Pancreas (tissue), 10 donors: ENCODE measurements at regions not wholly inside any gene's neighbourhood (a gene's known extent, or its start where the extent isn't known, plus 50 kb on each side); places are given as distances from the start of the nearest gene placed in this dataset.

Source experiments
- ATAC-seq, 4 donors: fragments of 200-7000 bp; cut with Tn5 transposase; one replicate each; pipeline versions ENCODE4 v1.8.0 to v1.9.1; 2020; ENCODE audit warnings: mild to moderate bottlenecking in 4 of 4, moderate library complexity in 4 of 4
- DNase-seq, 6 donors: peaks; one replicate each; pipeline ENCODE4 v3.0.0-alpha.2; 2020
- FAIRE-seq: peaks from 2 replicates; lab custom pipeline; 2012; peaks lifted over from hg19 to GRCh38; lab: Jason Lieb, UNC
- H3K27ac ChIP-seq, 4 donors: fragments of 200-600 bp; sonication (generic); 1 replicate in 3 of 4; 2 replicates in 1 of 4; pipeline versions ENCODE4 v1.5.0 to v1.8.0; 2020
- H3K27me3 ChIP-seq, 4 donors: fragments of 200-600 bp; one replicate each; pipeline ENCODE4 v1.8.0; 2021
- H3K36me3 ChIP-seq, 3 donors: fragments of 200-600 bp; sonication (generic) in 1 of 3; one replicate each; pipeline versions ENCODE4 v1.5.0 to v1.8.0; 2020 to 2021
- H3K4me1 ChIP-seq, 3 donors: fragments of 200-600 bp; one replicate each; pipeline ENCODE4 v1.8.0; 2021
- H3K4me3 ChIP-seq, 4 donors: fragments of 200-600 bp; sonication (generic) in 2 of 4; one replicate each; pipeline versions ENCODE4 v1.5.0 to v1.8.0; 2020 to 2021
- H3K9me3 ChIP-seq, 4 donors: fragments of 200-600 bp; one replicate each; pipeline ENCODE4 v1.8.0; 2021
- WGBS, 2 donors: extraction: QIAGEN DNeasy Blood & Tissue Kit; methylation state at CpG; one replicate each; pipeline ENCODE4 v1.1.7; 2013; 5-methylcytosine and 5-hydroxymethylcytosine counted together
- intact Hi-C, 3 donors: fragments of 100-400 bp; cut with DNase I; formaldehyde crosslinking; loops; one replicate each; pipeline versions ENCODE4 v1.11.1 to v1.14.2; 2022
- TF ChIP-seq, protein P1 (sequence below), 4 donors: fragments of 200-600 bp; sonication (generic) in 3 of 4; IDR thresholded peaks; one replicate each; pipeline versions ENCODE4 v1.5.0 to v1.8.0; 2021; ENCODE audit warnings: antibody characterized with exemption in 4 of 4
- donor health status: healthy with polysubstance abuse.
- donor health status: DM: no; HTN: no; CAD: no; lungs with moderate emphysema.
- donor health status: DM: no; HTN: no; CAD: no.
- donor health status: control.
- donor health status: control.
- donor health status: Bipolar disorder and iron deficiency.
- donor health status: DM: yes; HTN: yes; CAD: no.
- donor health status: DM: no; HTN: no; CAD: no.
- donor health status: DM: no; HTN: no; CAD: no.
- donor health status: DM: yes; HTN: yes; CAD: no.

DNA sequence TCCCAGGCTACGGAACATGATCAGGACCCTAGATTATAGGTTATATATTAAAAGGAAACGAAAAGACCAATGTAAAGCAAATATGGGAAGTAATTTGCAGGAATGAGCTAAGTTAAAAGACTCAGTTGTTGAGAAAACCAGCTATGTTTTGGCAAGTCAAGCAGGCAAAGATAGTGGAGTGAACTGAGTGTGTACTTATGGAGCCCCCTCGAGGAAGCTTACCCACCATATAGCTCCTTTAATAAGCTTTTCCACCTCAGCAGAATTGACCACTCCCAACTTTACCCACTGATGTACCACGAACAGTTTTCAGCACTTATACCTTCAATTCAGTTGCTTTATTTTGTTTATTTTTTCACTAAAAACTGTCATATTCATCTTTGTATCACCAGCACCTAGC, 57.3 kb upstream of the PJA2 start:
- TF ChIP-seq, protein P1, sequence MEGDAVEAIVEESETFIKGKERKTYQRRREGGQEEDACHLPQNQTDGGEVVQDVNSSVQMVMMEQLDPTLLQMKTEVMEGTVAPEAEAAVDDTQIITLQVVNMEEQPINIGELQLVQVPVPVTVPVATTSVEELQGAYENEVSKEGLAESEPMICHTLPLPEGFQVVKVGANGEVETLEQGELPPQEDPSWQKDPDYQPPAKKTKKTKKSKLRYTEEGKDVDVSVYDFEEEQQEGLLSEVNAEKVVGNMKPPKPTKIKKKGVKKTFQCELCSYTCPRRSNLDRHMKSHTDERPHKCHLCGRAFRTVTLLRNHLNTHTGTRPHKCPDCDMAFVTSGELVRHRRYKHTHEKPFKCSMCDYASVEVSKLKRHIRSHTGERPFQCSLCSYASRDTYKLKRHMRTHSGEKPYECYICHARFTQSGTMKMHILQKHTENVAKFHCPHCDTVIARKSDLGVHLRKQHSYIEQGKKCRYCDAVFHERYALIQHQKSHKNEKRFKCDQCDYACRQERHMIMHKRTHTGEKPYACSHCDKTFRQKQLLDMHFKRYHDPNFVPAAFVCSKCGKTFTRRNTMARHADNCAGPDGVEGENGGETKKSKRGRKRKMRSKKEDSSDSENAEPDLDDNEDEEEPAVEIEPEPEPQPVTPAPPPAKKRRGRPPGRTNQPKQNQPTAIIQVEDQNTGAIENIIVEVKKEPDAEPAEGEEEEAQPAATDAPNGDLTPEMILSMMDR (IDR thresholded peaks at IDR 0.05): no peak
- ATAC-seq (no peak), FAIRE-seq (no peak), DNase-seq (no peak)
- H3K4me3 ChIP-seq: no peak overlapping the region
- WGBS, 2 donors: 47 to 50% methylated on average over 4 of the region's 4 CpGs
- H3K27me3 ChIP-seq: no peaks in the 10 kb centered on the region
- intact Hi-C loops: no loop called here
- peaks cover 0 to 6% (median 6%) of the 10 kb centered on the region in 3 donors for H3K4me1 ChIP-seq
- H3K27ac ChIP-seq: no peak overlapping the region
- H3K9me3 ChIP-seq: no peaks in the 10 kb centered on the region
- H3K36me3 ChIP-seq: no peaks in the 10 kb centered on the region
